K562 (cell line): ENCODE measurements at regions not wholly inside any gene's neighbourhood (a gene's known extent, or its start where the extent isn't known, plus 50 kb on each side); places are given as distances from the start of the nearest gene placed in this dataset.

Source experiments
- ATAC-seq: fragments of 200-7000 bp; cut with Tn5 transposase; 3 replicates; pipeline ENCODE4 v1.9.1; 2020; ENCODE audit warnings: moderate library complexity
- BruUV-seq: library from RNA; stranded (reverse); fragments of 400-500 nt; replicated peaks from 2 replicates; lab custom pipeline; 2021; lab: Mats Ljungman, UMichigan
- CTCF ChIA-PET: fragments of 300-600 bp; formaldehyde crosslinking; extraction: SDS; loops from one replicate; lab custom pipeline; 2021; ENCODE audit warnings: low intra/inter-chr PET ratio; lab: Yijun Ruan, JAX
- POLR2A ChIA-PET: fragments of 300-600, 350-650 bp; sonication (Branson Sonifier 250); formaldehyde crosslinking; extraction: SDS; loops from one replicate; lab custom pipeline; 2021; ENCODE audit warnings: antibody characterized with exemption, inconsistent platforms; lab: Yijun Ruan, JAX
- DNase-seq, 4 experiments: peaks; one replicate each; pipeline versions ENCODE4 v3.0.0 to v3.0.0-alpha.2; 2011 to 2018; ENCODE audit warnings: low spot score in 3 of 4, mixed read lengths in 3 of 4; ENCODE audit errors: extremely low read depth in 1 of 4
- FAIRE-seq: peaks from 2 replicates; lab custom pipeline; 2011; peaks lifted over from hg19 to GRCh38; lab: Jason Lieb, UNC
- H2AFZ ChIP-seq: 2 replicates; pipeline ENCODE4 v1.6.0; 2011; ENCODE audit warnings: low read depth, low read length, control low read depth, inconsistent platforms
- H3K27ac ChIP-seq: fragments of 200-600 bp; 3 replicates; pipeline ENCODE4 v1.8.0; 2011; ENCODE audit warnings: low read depth, mild to moderate bottlenecking, control low read depth, inconsistent platforms, low read length, moderate library complexity, mixed read lengths; ENCODE audit errors: extremely low read depth
- H3K27me3 ChIP-seq, 2 experiments: fragments of 300-600 bp in 1 of 2; 2 replicates in 1 of 2; 3 replicates in 1 of 2; pipeline versions ENCODE4 v1.6.0 to v1.8.0; 2011; ENCODE audit warnings: inconsistent platforms in 2 of 2, low read length in 2 of 2, mild to moderate bottlenecking in 1 of 2, mixed read lengths in 1 of 2, moderate library complexity in 1 of 2; ENCODE audit not compliant: control insufficient read depth in 2 of 2, insufficient read depth in 2 of 2
- H3K36me3 ChIP-seq: fragments of 300-600 bp; 3 replicates; pipeline ENCODE4 v1.8.0; 2011; ENCODE audit warnings: mild to moderate bottlenecking, low read length, inconsistent platforms; ENCODE audit not compliant: control insufficient read depth, insufficient read depth
- H3K4me1 ChIP-seq, 2 experiments: fragments of 200-600 bp in 1 of 2; replicated peaks in 1 of 2; 2 replicates in 1 of 2; 3 replicates in 1 of 2; pipeline versions ENCODE4 v1.5.1 to v1.8.0; 2011; ENCODE audit warnings: inconsistent platforms in 2 of 2, low read length in 2 of 2, mild to moderate bottlenecking in 1 of 2, mixed read lengths in 1 of 2, moderate library complexity in 1 of 2; ENCODE audit not compliant: control insufficient read depth in 2 of 2, insufficient read depth in 2 of 2
- H3K4me2 ChIP-seq: 2 replicates; pipeline ENCODE4 v1.6.1; 2011; ENCODE audit warnings: low read length, control low read depth, inconsistent platforms, mixed read lengths; ENCODE audit not compliant: insufficient read depth
- H3K4me3 ChIP-seq: fragments of 200-600 bp; sonication (generic), shearing (Covaris generic); 2 replicates; pipeline ENCODE4 v1.5.1; 2016; ENCODE audit warnings: control low read depth, inconsistent platforms
- H3K79me2 ChIP-seq: fragments of 200-600 bp; 3 replicates; pipeline ENCODE4 v1.8.0; 2011; ENCODE audit warnings: low read length, inconsistent platforms; ENCODE audit not compliant: control insufficient read depth, insufficient read depth
- H3K9ac ChIP-seq, 2 experiments: 2 replicates each; pipeline versions ENCODE4 v1.6.0 to v1.6.1; 2011; ENCODE audit warnings: low read depth in 2 of 2, low read length in 2 of 2, control low read depth in 1 of 2, inconsistent platforms in 1 of 2, mild to moderate bottlenecking in 1 of 2, mixed read lengths in 1 of 2; ENCODE audit not compliant: insufficient read depth in 1 of 2
- H3K9me1 ChIP-seq: one replicate; pipeline ENCODE4 v1.6.0; 2011; ENCODE audit warnings: inconsistent platforms, mild to moderate bottlenecking, low read length, moderate library complexity; ENCODE audit not compliant: control insufficient read depth, insufficient read depth
- H3K9me3 ChIP-seq: replicated peaks from 2 replicates; pipeline ENCODE4 v1.5.1; 2011; ENCODE audit warnings: low read depth, low read length, inconsistent platforms; ENCODE audit not compliant: control insufficient read depth, insufficient read depth
- H4K20me1 ChIP-seq: replicated peaks from 2 replicates; pipeline ENCODE4 v1.6.1; 2011; ENCODE audit warnings: low read length, inconsistent platforms, mixed read lengths; ENCODE audit not compliant: control insufficient read depth, insufficient read depth
- BRD4 ChIP-seq: fragments of 200-600 bp; sonication (generic); IDR thresholded peaks from 2 replicates; pipeline ENCODE4 v1.6.1; 2017; ENCODE audit warnings: inconsistent platforms
- ILF3 ChIP-seq: fragments of 450-650 bp; IDR thresholded peaks from 2 replicates; pipeline ENCODE4 v1.6.1; 2018; ENCODE audit warnings: antibody characterized with exemption, mild to moderate bottlenecking, moderate library complexity, borderline replicate concordance
- PTTG1 ChIP-seq: fragments of 450-650 bp; IDR thresholded peaks from 2 replicates; pipeline ENCODE4 v1.6.1; 2016; ENCODE audit warnings: low read depth, mild to moderate bottlenecking, missing genetic modification characterization, missing compliant biosample characterization
- SRF ChIP-seq, 2 experiments: fragments of 250-450, 450-650 bp in 1 of 2; sonication (Bioruptor Pico) in 1 of 2; sonication (generic) in 1 of 2; formaldehyde crosslinking; IDR thresholded peaks; 2 replicates each; pipeline versions ENCODE4 v1.5.0 to v1.5.1; 2020 to 2022; ENCODE audit warnings: mild to moderate bottlenecking in 1 of 2, missing genetic modification reagents in 1 of 2
- TRIM28 ChIP-seq: fragments of 450-650 bp; IDR thresholded peaks from 2 replicates; pipeline ENCODE4 v1.6.1; 2017
- TSC22D4 ChIP-seq: fragments of 450-650 bp; IDR thresholded peaks from 2 replicates; pipeline ENCODE4 v1.6.1; 2016; ENCODE audit warnings: missing genetic modification characterization, missing biosample characterization, control low read depth
- ZNF24 ChIP-seq: fragments of 450-650 bp; IDR thresholded peaks from 2 replicates; pipeline ENCODE4 v1.6.1; 2016
- ZNF589 ChIP-seq: fragments of 200-800 bp; sonication (Bioruptor generic); IDR thresholded peaks from 2 replicates; pipeline ENCODE4 v1.6.1; 2016; ENCODE audit warnings: low read depth, missing genetic modification characterization, missing compliant biosample characterization
- ZNF830 ChIP-seq: fragments of 250-450 bp; sonication (Bioruptor Pico); IDR thresholded peaks from 2 replicates; pipeline ENCODE4 v1.5.0; 2021; ENCODE audit warnings: mild to moderate bottlenecking
- WGBS: fragments of 100-300 bp; shearing (Covaris generic); methylation state at CpG from one replicate; pipeline ENCODE4 v1.1.6; 2016; ENCODE audit warnings: low coverage, mixed read lengths; ENCODE audit not compliant: insufficient coverage; ENCODE audit errors: missing lambda C conversion rate; 5-methylcytosine and 5-hydroxymethylcytosine counted together
- in situ Hi-C: fragments of 300-500 bp; cut with MboI; formaldehyde crosslinking; loops from 4 replicates; pipeline ENCODE4 v1.15.0; 2018; ENCODE audit warnings: inconsistent platforms, mixed read lengths
- intact Hi-C: fragments of 100-400 bp; cut with micrococcal nuclease; formaldehyde crosslinking; loops from 2 replicates; pipeline ENCODE4 v1.14.2; 2022
- TF ChIP-seq, protein P1 (sequence below): fragments of 450-650 bp; IDR thresholded peaks from 2 replicates; pipeline ENCODE4 v1.6.1; 2016; ENCODE audit warnings: low read depth
- TF ChIP-seq, protein P2 (sequence below), 2 experiments: IDR thresholded peaks; 2 replicates each; pipeline ENCODE4 v1.6.1; 2011; ENCODE audit warnings: borderline replicate concordance in 1 of 2, control low read depth in 1 of 2, low read depth in 1 of 2, low read length in 1 of 2, mild to moderate bottlenecking in 1 of 2, mixed read lengths in 1 of 2, moderate library complexity in 1 of 2; ENCODE audit not compliant: insufficient read depth in 1 of 2, insufficient read length in 1 of 2, poor library complexity in 1 of 2, severe bottlenecking in 1 of 2; ENCODE audit errors: extremely low read depth in 1 of 2
- TF ChIP-seq, protein P3 (sequence below): fragments of 250-450 bp; sonication (Bioruptor Pico); IDR thresholded peaks from 2 replicates; pipeline ENCODE4 v1.6.1; 2021; ENCODE audit warnings: mild to moderate bottlenecking

DNA sequence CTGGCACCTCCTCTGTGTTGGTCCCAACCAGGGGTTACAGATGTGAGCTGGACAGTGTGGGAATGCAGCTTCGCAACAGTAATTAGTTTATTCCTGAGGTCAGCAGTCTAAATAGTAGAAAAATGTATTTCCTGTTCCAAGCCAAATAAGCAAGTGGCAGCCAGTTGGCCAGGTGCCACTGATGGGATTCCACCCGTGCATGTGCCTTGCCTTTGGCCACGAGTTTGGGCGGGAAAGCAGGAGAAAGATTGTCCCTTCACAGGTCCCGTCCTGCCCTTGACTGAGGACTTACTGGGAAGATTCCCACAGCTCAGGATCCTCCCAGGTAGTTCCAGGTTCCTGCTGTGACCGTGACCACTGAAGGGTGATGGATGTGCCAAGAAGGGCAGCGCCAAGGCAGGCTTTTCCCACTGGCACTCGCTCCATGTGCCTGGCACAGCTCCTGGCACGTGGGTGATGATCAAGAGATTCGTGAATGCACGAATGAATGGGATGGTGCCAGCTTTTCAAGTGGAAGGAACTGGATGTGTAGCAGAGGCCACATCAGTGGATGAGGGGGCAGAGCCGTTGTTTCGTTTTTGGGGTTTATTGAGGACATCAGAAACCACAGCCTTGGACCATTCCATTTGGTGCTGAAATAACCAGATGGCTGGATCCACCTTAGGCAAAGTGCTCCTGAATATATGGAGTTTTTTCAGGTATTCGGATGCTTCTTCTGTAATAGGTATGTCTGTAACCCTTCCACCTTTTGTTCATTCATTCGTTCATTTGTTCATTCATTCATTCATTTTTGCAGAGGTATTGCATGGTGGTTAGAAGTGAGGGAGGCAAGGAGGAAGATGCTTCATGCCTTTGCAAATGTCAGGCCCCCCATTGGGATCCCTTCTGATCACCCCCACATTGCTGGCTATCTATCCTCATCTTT, 62.4 kb upstream of the WNT4 start:
- H3K4me1 ChIP-seq = no peaks in the 10 kb centered on the region
- no peaks in the 10 kb centered on the region for H3K36me3 ChIP-seq
- peaks cover 6% of the 10 kb centered on the region for H3K9me1 ChIP-seq
- intact Hi-C loops (loop anchor here (5.0 kb wide), 1 partner anchor 73 kb away; no protein-coding TSS in a partner anchor), in situ Hi-C loops (no loop called here)
- no peaks in the 10 kb centered on the region for H3K9me3 ChIP-seq
- CTCF ChIA-PET = no interaction called here
- no peak overlapping the region for H3K4me2 ChIP-seq
- no peak overlapping the region for H2AFZ ChIP-seq
- peaks cover under 1% of the 10 kb centered on the region for H4K20me1 ChIP-seq
- BruUV-seq = no TSS peak
- 2% methylated on average over 15 of the region's 15 CpGs for WGBS
- POLR2A ChIA-PET = interaction anchor here (0.7 to 1.4 kb wide), 5 partner anchors 19 to 155 kb away, joined by 3 to 4 read pairs (median 3); no protein-coding TSS in a partner anchor
- DNase-seq = no peak
- no peak for FAIRE-seq
- no peak for ATAC-seq
- H3K4me3 ChIP-seq = no peak overlapping the region
- no peak overlapping the region for H3K9ac ChIP-seq
- H3K27ac ChIP-seq = no peak overlapping the region
- no peaks in the 10 kb centered on the region for H3K79me2 ChIP-seq
- peaks cover 38 to 54% of the 10 kb centered on the region in 2 experiments; a peak in 4 of 5 replicates for H3K27me3 ChIP-seq
- TF ChIP-seq TRIM28 (no peak), ZNF24 (peak; percentile 92), BRD4 (no peak), ZNF830 (CRISPR knock-in tag) (no peak), TSC22D4 (tag) (no peak), SRF (CRISPR knock-in tag; IDR thresholded peaks at IDR 0.05) (no peak), PTTG1 (tag) (no peak), ZNF589 (no peak), ILF3 (no peak)
- TF ChIP-seq, protein P1, sequence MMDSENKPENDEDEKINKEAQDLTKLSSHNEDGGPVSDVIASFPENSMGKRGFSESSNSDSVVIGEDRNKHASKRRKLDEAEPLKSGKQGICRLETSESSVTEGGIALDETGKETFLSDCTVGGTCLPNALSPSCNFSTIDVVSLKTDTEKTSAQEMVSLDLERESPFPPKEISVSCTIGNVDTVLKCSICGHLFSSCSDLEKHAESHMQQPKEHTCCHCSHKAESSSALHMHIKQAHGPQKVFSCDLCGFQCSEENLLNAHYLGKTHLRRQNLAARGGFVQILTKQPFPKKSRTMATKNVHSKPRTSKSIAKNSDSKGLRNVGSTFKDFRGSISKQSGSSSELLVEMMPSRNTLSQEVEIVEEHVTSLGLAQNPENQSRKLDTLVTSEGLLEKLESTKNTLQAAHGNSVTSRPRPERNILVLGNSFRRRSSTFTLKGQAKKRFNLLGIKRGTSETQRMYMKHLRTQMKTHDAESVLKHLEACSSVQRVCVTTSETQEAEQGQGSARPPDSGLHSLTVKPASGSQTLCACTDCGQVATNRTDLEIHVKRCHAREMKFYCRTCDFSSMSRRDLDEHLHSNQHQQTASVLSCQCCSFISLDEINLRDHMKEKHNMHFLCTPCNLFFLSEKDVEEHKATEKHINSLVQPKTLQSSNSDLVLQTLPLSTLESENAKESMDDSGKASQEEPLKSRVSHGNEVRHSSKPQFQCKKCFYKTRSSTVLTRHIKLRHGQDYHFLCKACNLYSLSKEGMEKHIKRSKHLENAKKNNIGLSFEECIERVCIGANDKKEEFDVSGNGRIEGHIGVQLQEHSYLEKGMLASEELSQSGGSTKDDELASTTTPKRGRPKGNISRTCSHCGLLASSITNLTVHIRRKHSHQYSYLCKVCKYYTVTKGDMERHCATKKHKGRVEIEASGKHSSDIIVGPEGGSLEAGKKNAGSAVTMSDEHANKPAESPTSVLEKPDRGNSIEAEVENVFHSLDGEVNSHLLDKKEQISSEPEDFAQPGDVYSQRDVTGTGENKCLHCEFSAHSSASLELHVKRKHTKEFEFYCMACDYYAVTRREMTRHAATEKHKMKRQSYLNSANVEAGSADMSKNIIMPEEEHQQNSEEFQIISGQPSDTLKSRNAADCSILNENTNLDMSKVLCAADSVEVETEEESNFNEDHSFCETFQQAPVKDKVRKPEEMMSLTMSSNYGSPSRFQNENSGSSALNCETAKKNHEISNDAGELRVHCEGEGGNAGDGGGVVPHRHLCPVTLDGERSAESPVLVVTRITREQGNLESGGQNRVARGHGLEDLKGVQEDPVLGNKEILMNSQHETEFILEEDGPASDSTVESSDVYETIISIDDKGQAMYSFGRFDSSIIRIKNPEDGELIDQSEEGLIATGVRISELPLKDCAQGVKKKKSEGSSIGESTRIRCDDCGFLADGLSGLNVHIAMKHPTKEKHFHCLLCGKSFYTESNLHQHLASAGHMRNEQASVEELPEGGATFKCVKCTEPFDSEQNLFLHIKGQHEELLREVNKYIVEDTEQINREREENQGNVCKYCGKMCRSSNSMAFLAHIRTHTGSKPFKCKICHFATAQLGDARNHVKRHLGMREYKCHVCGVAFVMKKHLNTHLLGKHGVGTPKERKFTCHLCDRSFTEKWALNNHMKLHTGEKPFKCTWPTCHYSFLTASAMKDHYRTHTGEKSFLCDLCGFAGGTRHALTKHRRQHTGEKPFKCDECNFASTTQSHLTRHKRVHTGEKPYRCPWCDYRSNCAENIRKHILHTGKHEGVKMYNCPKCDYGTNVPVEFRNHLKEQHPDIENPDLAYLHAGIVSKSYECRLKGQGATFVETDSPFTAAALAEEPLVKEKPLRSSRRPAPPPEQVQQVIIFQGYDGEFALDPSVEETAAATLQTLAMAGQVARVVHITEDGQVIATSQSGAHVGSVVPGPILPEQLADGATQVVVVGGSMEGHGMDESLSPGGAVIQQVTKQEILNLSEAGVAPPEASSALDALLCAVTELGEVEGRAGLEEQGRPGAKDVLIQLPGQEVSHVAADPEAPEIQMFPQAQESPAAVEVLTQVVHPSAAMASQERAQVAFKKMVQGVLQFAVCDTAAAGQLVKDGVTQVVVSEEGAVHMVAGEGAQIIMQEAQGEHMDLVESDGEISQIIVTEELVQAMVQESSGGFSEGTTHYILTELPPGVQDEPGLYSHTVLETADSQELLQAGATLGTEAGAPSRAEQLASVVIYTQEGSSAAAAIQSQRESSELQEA = peak; percentile 61
- TF ChIP-seq, protein P2, sequence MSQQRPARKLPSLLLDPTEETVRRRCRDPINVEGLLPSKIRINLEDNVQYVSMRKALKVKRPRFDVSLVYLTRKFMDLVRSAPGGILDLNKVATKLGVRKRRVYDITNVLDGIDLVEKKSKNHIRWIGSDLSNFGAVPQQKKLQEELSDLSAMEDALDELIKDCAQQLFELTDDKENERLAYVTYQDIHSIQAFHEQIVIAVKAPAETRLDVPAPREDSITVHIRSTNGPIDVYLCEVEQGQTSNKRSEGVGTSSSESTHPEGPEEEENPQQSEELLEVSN (IDR thresholded peaks at IDR 0.05; ENCODE audit: borderline replicate concordance in 1 of 2, extremely low read depth in 1 of 2, insufficient read depth in 1 of 2, insufficient read length in 1 of 2, low read depth in 1 of 2, low read length in 1 of 2, poor library complexity in 1 of 2, severe bottlenecking in 1 of 2) = peak; percentile 16 to 60
- TF ChIP-seq, protein P3, sequence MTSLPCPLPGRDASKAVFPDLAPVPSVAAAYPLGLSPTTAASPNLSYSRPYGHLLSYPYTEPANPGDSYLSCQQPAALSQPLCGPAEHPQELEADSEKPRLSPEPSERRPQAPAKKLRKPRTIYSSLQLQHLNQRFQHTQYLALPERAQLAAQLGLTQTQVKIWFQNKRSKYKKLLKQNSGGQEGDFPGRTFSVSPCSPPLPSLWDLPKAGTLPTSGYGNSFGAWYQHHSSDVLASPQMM (CRISPR knock-in tag) = no peak
